ACC112 (cell line): ENCODE measurements at regions not wholly inside any gene's neighbourhood (a gene's known extent, or its start where the extent isn't known, plus 50 kb on each side); places are given as distances from the start of the nearest gene placed in this dataset.

Experiments
- H2AFZ ChIP-seq: fragments of 200-600 bp; sonication (generic); one replicate; pipeline ENCODE4 v1.6.0; 2017; ENCODE audit warnings: antibody characterized with exemption, low read length; ENCODE audit not compliant: unreplicated experiment
- H3K27ac ChIP-seq: fragments of 200-600 bp; sonication (generic); 2 replicates; pipeline ENCODE4 v1.5.1; 2014; ENCODE audit warnings: low read depth, mild to moderate bottlenecking, antibody characterized with exemption, low read length, moderate library complexity
- H3K27me3 ChIP-seq: fragments of 200-600 bp; sonication (generic); 2 replicates; pipeline ENCODE4 v1.6.1; 2014; ENCODE audit warnings: mild to moderate bottlenecking, antibody characterized with exemption, low read length, moderate library complexity, mixed read lengths; ENCODE audit not compliant: insufficient read depth
- H3K36me3 ChIP-seq: fragments of 200-600 bp; sonication (generic); 2 replicates; pipeline ENCODE4 v1.6.1; 2016; ENCODE audit warnings: mild to moderate bottlenecking, antibody characterized with exemption, low read length, moderate library complexity, mixed read lengths; ENCODE audit not compliant: insufficient read depth
- H3K4me1 ChIP-seq: fragments of 200-600 bp; sonication (generic); one replicate; pipeline ENCODE4 v1.6.1; 2016; ENCODE audit warnings: low read length, mixed read lengths; ENCODE audit not compliant: insufficient read depth, unreplicated experiment, control insufficient read depth
- H3K4me3 ChIP-seq: fragments of 200-600 bp; sonication (generic); 2 replicates; pipeline ENCODE4 v1.5.1; 2014; ENCODE audit warnings: mild to moderate bottlenecking, low read depth, low read length
- H3K79me2 ChIP-seq: fragments of 200-600 bp; sonication (generic); one replicate; pipeline ENCODE4 v1.6.0; 2016; ENCODE audit warnings: low read length; ENCODE audit not compliant: control insufficient read depth, unreplicated experiment, insufficient read depth

GRCh38 chr2:107419191-107419590, 407.5 kb upstream of the RGPD4 start:
- Histone ChIP-seq H3K36me3 (no peaks in the 10 kb centered on the region), H2AFZ (no peak overlapping the region), H3K4me1 (no peaks in the 10 kb centered on the region), H3K27me3 (no peaks in the 10 kb centered on the region), H3K4me3 (no peak overlapping the region), H3K79me2 (no peaks in the 10 kb centered on the region), H3K27ac (no peak overlapping the region)

GRCh38 chr2:107428781-107429180, 397.9 kb upstream of the RGPD4 start:
- no peaks in the 10 kb centered on the region for H3K27me3 ChIP-seq
- no peak overlapping the region for H3K4me3 ChIP-seq
- H3K4me1 ChIP-seq, result no peaks in the 10 kb centered on the region
- no peaks in the 10 kb centered on the region for H3K79me2 ChIP-seq
- no peak overlapping the region for H3K27ac ChIP-seq
- H2AFZ ChIP-seq, result no peak overlapping the region
- no peaks in the 10 kb centered on the region for H3K36me3 ChIP-seq

GRCh38 chr2:107430006-107430405, 396.7 kb upstream of the RGPD4 start:
- H3K27me3 ChIP-seq, result no peaks in the 10 kb centered on the region
- H3K79me2 ChIP-seq, result no peaks in the 10 kb centered on the region
- no peak overlapping the region for H2AFZ ChIP-seq
- H3K27ac ChIP-seq, result peak overlapping the region; percentile 38; the same call in 1 of the 2 replicates
- H3K36me3 ChIP-seq, result no peaks in the 10 kb centered on the region
- H3K4me1 ChIP-seq, result no peaks in the 10 kb centered on the region
- no peak overlapping the region for H3K4me3 ChIP-seq

- Histone ChIP-seq H3K4me1 (no peaks in the 10 kb centered on the region), H3K36me3 (no peaks in the 10 kb centered on the region), H3K4me3 (no peak overlapping the region), H3K27me3 (no peaks in the 10 kb centered on the region), H2AFZ (no peak overlapping the region), H3K27ac (peak overlapping the region; percentile 38), H3K79me2 (no peaks in the 10 kb centered on the region)
These were observed 396.0 kb upstream of the RGPD4 start for GRCh38 chr2:107430596-107431266.

- no peak overlapping the region for H3K4me3 ChIP-seq
- H3K36me3 ChIP-seq, result no peaks in the 10 kb centered on the region
- H3K79me2 ChIP-seq, result no peaks in the 10 kb centered on the region
- no peaks in the 10 kb centered on the region for H3K4me1 ChIP-seq
- H3K27me3 ChIP-seq, result no peaks in the 10 kb centered on the region
- H3K27ac ChIP-seq, result no peak overlapping the region
- H2AFZ ChIP-seq, result no peak overlapping the region
These were observed 390.4 kb upstream of the RGPD4 start for GRCh38 chr2:107436281-107436680.

- Histone ChIP-seq H3K4me3 (no peak overlapping the region), H2AFZ (no peak overlapping the region), H3K79me2 (no peaks in the 10 kb centered on the region), H3K27ac (no peak overlapping the region), H3K27me3 (no peaks in the 10 kb centered on the region), H3K36me3 (no peaks in the 10 kb centered on the region), H3K4me1 (no peaks in the 10 kb centered on the region)
These were observed 389.4 kb upstream of the RGPD4 start for GRCh38 chr2:107437265-107437664.

- no peaks in the 10 kb centered on the region for H3K4me1 ChIP-seq
- H3K79me2 ChIP-seq, result no peaks in the 10 kb centered on the region
- H3K27me3 ChIP-seq, result no peaks in the 10 kb centered on the region
- no peaks in the 10 kb centered on the region for H3K36me3 ChIP-seq
- no peak overlapping the region for H3K27ac ChIP-seq
- H3K4me3 ChIP-seq, result no peak overlapping the region
- no peak overlapping the region for H2AFZ ChIP-seq
These were observed 388.9 kb upstream of the RGPD4 start for GRCh38 chr2:107437807-107438206.

GRCh38 chr2:107448160-107448559, 378.5 kb upstream of the RGPD4 start:
- Histone ChIP-seq H3K36me3 (no peaks in the 10 kb centered on the region), H3K27ac (no peak overlapping the region), H3K4me1 (no peaks in the 10 kb centered on the region), H2AFZ (no peak overlapping the region), H3K4me3 (no peak overlapping the region), H3K79me2 (no peaks in the 10 kb centered on the region), H3K27me3 (no peaks in the 10 kb centered on the region)

- Histone ChIP-seq H3K79me2 (no peaks in the 10 kb centered on the region), H3K4me3 (no peak overlapping the region), H3K27me3 (no peaks in the 10 kb centered on the region), H3K36me3 (no peaks in the 10 kb centered on the region), H3K27ac (no peak overlapping the region), H2AFZ (no peak overlapping the region), H3K4me1 (no peaks in the 10 kb centered on the region)
These were observed 365.4 kb upstream of the RGPD4 start for GRCh38 chr2:107461301-107461700.

GRCh38 chr2:107462181-107462580, 364.5 kb upstream of the RGPD4 start:
- Histone ChIP-seq H3K27me3 (no peaks in the 10 kb centered on the region), H3K79me2 (no peaks in the 10 kb centered on the region), H2AFZ (no peak overlapping the region), H3K27ac (no peak overlapping the region), H3K36me3 (no peaks in the 10 kb centered on the region), H3K4me1 (no peaks in the 10 kb centered on the region), H3K4me3 (no peak overlapping the region)

GRCh38 chr2:107466241-107466640, 360.5 kb upstream of the RGPD4 start:
- Histone ChIP-seq H3K4me1 (no peaks in the 10 kb centered on the region), H3K27ac (no peak overlapping the region), H2AFZ (no peak overlapping the region), H3K79me2 (no peaks in the 10 kb centered on the region), H3K4me3 (no peak overlapping the region), H3K27me3 (no peaks in the 10 kb centered on the region), H3K36me3 (no peaks in the 10 kb centered on the region)
